ENCODE measurements at regions not wholly inside any gene's neighbourhood (a gene's known extent, or its start where the extent isn't known, plus 50 kb on each side); places are given as distances from the start of the nearest gene placed in this dataset.
"Not testable (repeated sequence)": the region's sequence is repeated elsewhere in the genome, so short reads cannot be mapped to it uniquely, and the experiment has no call there.

GRCh38 chr3:124360155-124360554, 368.2 kb upstream of the ROPN1 start:
- Mint-ChIP-seq H3K4me1 (peaks cover 33% of the 10 kb centered on the region), H3K27ac (peak overlapping the region; percentile 63), H3K9me3 (no peaks in the 10 kb centered on the region), H3K36me3 (ENCODE audit: low read depth) (peaks cover 31% of the 10 kb centered on the region), H3K27me3 (ENCODE audit: low read depth, poor library complexity) (no peaks in the 10 kb centered on the region), H3K4me3 (no peak overlapping the region)
- no peak for TF ChIP-seq CTCF (IDR thresholded peaks at IDR 0.05)
- DNase-seq: no peak

- H3K27ac Mint-ChIP-seq: peak overlapping the region; percentile 63
- peak; percentile 15 for DNase-seq
- H3K9me3 Mint-ChIP-seq: peaks cover 2% of the 10 kb centered on the region
- peaks cover 35% of the 10 kb centered on the region for H3K36me3 Mint-ChIP-seq (ENCODE audit: low read depth)
- peaks cover 33% of the 10 kb centered on the region for H3K4me1 Mint-ChIP-seq
- no peak for TF ChIP-seq CTCF (IDR thresholded peaks at IDR 0.05)
- H3K4me3 Mint-ChIP-seq: no peak overlapping the region
- no peaks in the 10 kb centered on the region for H3K27me3 Mint-ChIP-seq (ENCODE audit: low read depth, poor library complexity)
Measured at GRCh38 chr3:124360563-124360962, 368.6 kb upstream of the ROPN1 start.

GRCh38 chr3:124361566-124361965, 368.7 kb upstream of the UMPS start:
- peaks cover 33% of the 10 kb centered on the region for H3K36me3 Mint-ChIP-seq (ENCODE audit: low read depth)
- H3K27ac Mint-ChIP-seq: no peak overlapping the region
- H3K4me1 Mint-ChIP-seq: peaks cover 33% of the 10 kb centered on the region
- peaks cover 7% of the 10 kb centered on the region for H3K9me3 Mint-ChIP-seq
- no peak for TF ChIP-seq CTCF (IDR thresholded peaks at IDR 0.05)
- H3K27me3 Mint-ChIP-seq (ENCODE audit: low read depth, poor library complexity): no peaks in the 10 kb centered on the region
- DNase-seq: no peak
- H3K4me3 Mint-ChIP-seq: no peak overlapping the region

- Mint-ChIP-seq H3K27me3 (ENCODE audit: low read depth, poor library complexity) (no peaks in the 10 kb centered on the region), H3K4me1 (peaks cover 33% of the 10 kb centered on the region), H3K36me3 (ENCODE audit: low read depth) (peaks cover 25% of the 10 kb centered on the region), H3K4me3 (no peak overlapping the region), H3K27ac (no peak overlapping the region), H3K9me3 (peaks cover 7% of the 10 kb centered on the region)
- no peak for TF ChIP-seq CTCF (IDR thresholded peaks at IDR 0.05)
- DNase-seq: no peak
Measured at GRCh38 chr3:124362455-124362854, 367.8 kb upstream of the UMPS start.

- Mint-ChIP-seq H3K36me3 (ENCODE audit: low read depth) (peaks cover 22% of the 10 kb centered on the region), H3K27me3 (ENCODE audit: low read depth, poor library complexity) (no peaks in the 10 kb centered on the region), H3K4me3 (no peak overlapping the region), H3K27ac (no peak overlapping the region), H3K4me1 (peaks cover 33% of the 10 kb centered on the region), H3K9me3 (peaks cover 11% of the 10 kb centered on the region)
- no peak for TF ChIP-seq CTCF (IDR thresholded peaks at IDR 0.05)
- no peak for DNase-seq
Measured at GRCh38 chr3:124363476-124363875, 366.8 kb upstream of the UMPS start.

- no peak overlapping the region for H3K4me3 Mint-ChIP-seq
- no peak for DNase-seq
Measured at GRCh38 chr3:124364317-124365020, 365.8 kb upstream of the UMPS start.

GRCh38 chr3:124366655-124367054, 363.6 kb upstream of the UMPS start:
- not testable (repeated sequence) for H3K27me3 Mint-ChIP-seq (ENCODE audit: low read depth, poor library complexity); H3K4me3 Mint-ChIP-seq; DNase-seq; H3K27ac Mint-ChIP-seq
- Mint-ChIP-seq H3K9me3 (peaks cover 37% of the 10 kb centered on the region), H3K36me3 (ENCODE audit: low read depth) (peaks cover 45% of the 10 kb centered on the region), H3K4me1 (peaks cover 17% of the 10 kb centered on the region)

More at GRCh38 chr3:124364317-124365020, 365.8 kb upstream of the UMPS start:
- Mint-ChIP-seq H3K27me3 (ENCODE audit: low read depth, poor library complexity) (no peaks in the 10 kb centered on the region), H3K27ac (peak overlapping the region; percentile 76), H3K9me3 (peaks cover 20% of the 10 kb centered on the region), H3K36me3 (ENCODE audit: low read depth) (peaks cover 24% of the 10 kb centered on the region), H3K4me1 (peaks cover 33% of the 10 kb centered on the region)
- TF ChIP-seq CTCF (IDR thresholded peaks at IDR 0.05): no peak

All from nephron progenitor cell (in vitro differentiated cells).